Vagina (tissue), 2 donors: ENCODE measurements at regions not wholly inside any gene's neighbourhood (a gene's known extent, or its start where the extent isn't known, plus 50 kb on each side); places are given as distances from the start of the nearest gene placed in this dataset.

ENCODE experiments used
- CTCF ChIP-seq, 3 experiments: fragments of 450-650 bp in 2 of 3; fragments of 200-600 bp in 1 of 3; sonication (generic) in 1 of 3; IDR thresholded peaks; one replicate each; pipeline ENCODE4 v1.5.1; 2017 to 2019; ENCODE audit warnings: antibody characterized with exemption in 3 of 3, mild to moderate bottlenecking in 2 of 3, moderate library complexity in 2 of 3
- POLR2A ChIP-seq, 2 donors: fragments of 450-650 bp; IDR thresholded peaks; one replicate each; pipeline ENCODE4 v1.6.1; 2017; ENCODE audit warnings: antibody characterized with exemption in 2 of 2, mild to moderate bottlenecking in 2 of 2, moderate library complexity in 2 of 2
- POLR2AphosphoS5 ChIP-seq, 2 donors: sonication (generic); formaldehyde crosslinking; IDR thresholded peaks; one replicate each; pipeline ENCODE4 v1.9.0; 2017; ENCODE audit warnings: antibody characterized with exemption in 2 of 2, mild to moderate bottlenecking in 2 of 2, low read depth in 1 of 2; ENCODE audit not compliant: insufficient read depth in 1 of 2

DNA sequence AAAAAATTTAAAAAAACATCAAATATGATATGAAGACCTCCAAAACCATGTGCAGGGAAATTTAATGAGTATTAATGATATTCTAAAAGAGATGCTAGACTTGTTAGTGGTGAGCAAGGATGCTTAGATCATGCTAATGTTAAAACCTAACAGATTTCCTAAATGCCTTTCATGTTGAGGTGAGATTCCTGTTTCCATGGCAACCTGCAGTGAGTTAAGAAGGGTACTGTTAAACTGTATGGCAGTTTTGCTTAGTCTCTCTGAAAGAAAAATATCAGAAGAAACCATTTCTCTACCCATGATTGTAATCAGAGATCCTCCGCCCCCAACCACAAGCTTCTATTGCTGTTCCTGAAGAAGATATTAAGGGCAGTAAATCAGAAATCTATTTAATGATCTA is 321.6 kb upstream of the LRRC7 start:
- TF ChIP-seq CTCF (IDR thresholded peaks at IDR 0.05) (no peak), POLR2AphosphoS5 (IDR thresholded peaks at IDR 0.05; ENCODE audit: insufficient read depth in 1 of 2, low read depth in 1 of 2) (no peak), POLR2A (IDR thresholded peaks at IDR 0.05) (no peak)
